ENCODE measurements at regions not wholly inside any gene's neighbourhood (a gene's known extent, or its start where the extent isn't known, plus 50 kb on each side); places are given as distances from the start of the nearest gene placed in this dataset.

- DNase-seq: no peak
Observed at GRCh38 chr2:12828980-12829379, 112.2 kb downstream of the TRIB2 start.

DNA sequence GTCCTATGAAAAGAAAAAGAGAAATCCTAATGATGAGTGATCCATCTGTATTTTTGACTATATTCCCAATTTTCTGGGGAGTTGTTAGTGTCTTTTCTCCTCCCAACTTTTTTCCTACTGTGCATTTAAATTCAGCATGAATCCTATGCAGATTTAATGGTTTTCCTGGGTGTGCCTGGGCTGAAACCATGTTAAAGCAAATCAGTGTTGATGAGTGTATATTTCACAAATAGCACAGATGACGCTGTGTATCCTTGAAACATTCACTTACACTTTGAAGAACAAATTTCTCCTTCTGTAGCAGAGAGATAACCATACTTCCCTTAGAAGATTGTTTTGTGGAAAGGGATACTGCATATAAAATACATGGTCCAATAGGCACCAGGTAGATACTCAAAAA is 114.3 kb downstream of the TRIB2 start:
- DNase-seq: no peak

DNA sequence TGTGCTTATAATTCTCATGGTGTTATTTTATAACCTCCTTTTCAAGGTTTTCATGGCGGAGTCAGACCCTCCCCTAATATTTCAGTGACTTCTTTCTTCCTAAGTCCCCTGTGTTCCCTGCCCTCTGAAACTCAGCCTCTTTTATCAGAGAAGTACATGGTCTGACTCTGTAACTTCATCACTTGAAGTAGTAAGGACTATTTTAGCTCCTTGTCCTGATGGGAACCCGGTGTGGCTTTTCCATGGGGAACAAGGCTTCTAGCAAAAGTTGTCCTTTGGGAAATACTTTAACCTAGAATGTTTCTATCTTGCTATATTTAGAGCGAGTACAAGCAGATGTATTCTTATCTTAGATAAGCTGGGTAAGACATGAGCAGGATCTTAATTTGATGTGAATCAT is 117.5 kb downstream of the TRIB2 start:
- no peak for DNase-seq

DNA sequence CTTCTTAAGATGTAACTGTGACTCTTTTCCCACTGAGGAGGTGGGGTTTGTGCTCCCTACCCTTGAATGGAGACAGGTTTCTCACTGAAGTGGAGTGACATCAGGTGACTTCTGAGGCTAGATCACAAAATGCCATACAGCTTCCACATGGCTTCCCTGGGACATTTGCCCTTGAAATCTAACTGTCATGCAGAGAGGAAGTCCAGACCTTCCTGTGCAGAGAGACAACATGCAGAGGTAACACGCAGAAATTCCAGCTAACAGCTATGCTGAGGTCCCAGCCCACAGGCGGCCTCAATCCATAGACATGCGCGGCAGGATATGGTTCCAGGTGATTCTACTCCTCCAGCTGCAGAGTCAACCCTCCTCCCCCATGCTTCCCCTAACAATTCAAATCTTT is 119.0 kb downstream of the TRIB2 start:
- no peak for DNase-seq

GRCh38 chr2:12839339-12839738 is 122.6 kb downstream of the TRIB2 start:
- no peak for DNase-seq

GRCh38 chr2:12841021-12841420 is 124.3 kb downstream of the TRIB2 start:
- no peak for DNase-seq

DNA sequence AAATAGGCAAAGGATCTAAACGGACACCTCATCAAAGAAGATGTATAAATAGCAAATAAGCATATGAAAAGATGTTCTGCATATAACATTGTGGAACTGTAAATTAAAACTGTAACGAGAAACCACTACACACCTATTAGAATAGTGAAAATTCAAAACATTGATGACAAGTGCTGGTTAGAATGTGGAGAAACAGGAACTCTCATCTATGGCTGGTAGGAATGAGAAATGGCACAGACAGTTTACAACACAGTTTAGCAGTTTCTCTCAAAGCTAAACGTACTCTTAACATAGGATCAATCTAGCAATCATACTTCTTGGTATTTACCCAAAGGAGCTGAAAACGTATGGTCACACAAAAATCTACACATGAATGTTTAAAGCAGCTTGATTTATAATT is 126.2 kb downstream of the TRIB2 start:
- DNase-seq: no peak

GRCh38 chr2:12844511-12844910 is 127.8 kb downstream of the TRIB2 start:
- DNase-seq: peak; percentile 80

DNA sequence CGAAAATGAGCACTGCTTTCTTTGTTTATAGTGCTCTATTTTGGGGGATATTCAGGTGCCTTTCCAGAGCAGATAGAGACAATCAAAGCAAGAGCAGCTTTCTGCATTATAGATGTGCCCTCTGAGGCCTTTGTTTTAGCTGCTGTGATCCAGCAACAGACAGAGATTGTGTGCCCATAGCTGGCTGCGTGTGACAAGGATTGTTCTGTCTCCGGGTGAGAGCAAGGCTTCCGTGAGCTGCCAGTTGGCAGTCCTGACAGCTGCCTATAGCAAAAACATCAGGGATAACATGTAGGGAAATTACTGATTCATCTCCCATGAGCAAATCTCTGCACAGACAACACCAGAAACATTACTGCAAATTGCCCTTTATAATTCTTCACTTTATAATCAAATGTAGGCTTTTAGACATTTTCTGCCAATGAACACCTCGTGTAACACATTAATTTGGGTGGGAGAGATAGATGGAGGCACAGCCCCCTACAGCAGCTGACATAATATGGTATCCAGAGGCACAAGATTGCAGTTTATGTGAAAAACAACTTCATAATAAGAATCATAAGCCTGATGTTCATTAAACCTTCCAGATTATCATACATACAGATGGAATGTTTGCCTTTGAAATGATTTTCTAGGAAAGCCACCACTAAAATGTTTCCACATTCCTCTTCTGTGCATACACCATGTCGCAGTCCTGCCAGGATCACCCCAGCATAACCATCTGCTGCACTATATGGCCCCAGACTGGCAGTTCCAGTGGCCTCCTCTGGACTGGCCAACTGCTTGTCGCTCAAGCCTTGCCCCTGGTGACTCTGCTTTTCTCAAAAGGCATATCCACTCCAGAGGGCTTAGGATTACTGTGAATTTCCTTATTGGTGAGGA is 131.2 kb downstream of the TRIB2 start:
- peak; percentile 41 for DNase-seq

- DNase-seq: no peak
Observed at GRCh38 chr2:12852135-12852534, 135.4 kb downstream of the TRIB2 start.

- DNase-seq: no peak
Observed at GRCh38 chr2:12854001-12854530, 137.3 kb downstream of the TRIB2 start.

- DNase-seq: no peak
Observed at GRCh38 chr2:12855508-12855907, 138.8 kb downstream of the TRIB2 start.

GRCh38 chr2:12856934-12857601 is 140.3 kb downstream of the TRIB2 start:
- no peak for DNase-seq

- DNase-seq: no peak
Observed at GRCh38 chr2:12857891-12858290, 141.2 kb downstream of the TRIB2 start.

DNA sequence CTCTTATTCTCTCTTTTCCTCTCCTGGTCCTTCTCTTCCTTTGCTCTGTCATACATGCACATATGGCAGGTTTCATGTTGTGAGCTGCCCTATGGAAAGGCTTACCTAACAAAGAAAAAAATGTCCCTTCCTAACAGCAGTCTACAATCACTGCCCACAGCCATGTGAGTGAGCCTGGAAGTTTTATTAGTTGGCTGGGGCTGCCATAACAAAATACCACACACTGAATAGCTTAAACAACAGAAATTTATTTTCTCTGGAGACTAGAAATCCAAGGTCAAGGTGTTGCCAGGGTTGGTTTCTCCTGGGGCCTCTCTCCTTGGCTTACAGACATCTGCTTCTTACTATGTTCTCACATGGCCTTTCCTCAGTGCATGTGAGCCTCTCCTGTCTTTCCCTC is 142.1 kb downstream of the TRIB2 start:
- DNase-seq: no peak

- no peak for DNase-seq
Observed at GRCh38 chr2:12861344-12861930, 144.7 kb downstream of the TRIB2 start.

GRCh38 chr2:12862541-12862940 is 145.8 kb downstream of the TRIB2 start:
- no peak for DNase-seq

DNA sequence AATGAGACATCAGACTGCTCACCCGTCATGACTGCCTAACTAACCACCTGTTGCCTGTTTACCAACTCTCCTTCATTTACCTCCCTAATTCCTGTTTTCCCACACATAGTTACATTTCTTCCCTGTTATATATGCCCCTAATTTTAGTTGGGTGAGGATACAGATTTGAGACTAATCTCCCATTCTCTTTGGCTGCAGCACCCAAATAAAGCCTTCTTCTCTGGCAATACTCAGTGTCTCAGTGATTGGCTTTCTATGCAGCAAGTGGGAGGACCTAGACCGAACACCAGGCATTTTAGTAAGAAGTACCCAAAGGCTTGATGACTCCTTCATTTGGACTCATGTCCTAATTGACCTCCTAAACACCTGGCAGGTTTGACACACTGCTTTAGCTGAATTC is 147.2 kb downstream of the TRIB2 start:
- DNase-seq: no peak

DNA sequence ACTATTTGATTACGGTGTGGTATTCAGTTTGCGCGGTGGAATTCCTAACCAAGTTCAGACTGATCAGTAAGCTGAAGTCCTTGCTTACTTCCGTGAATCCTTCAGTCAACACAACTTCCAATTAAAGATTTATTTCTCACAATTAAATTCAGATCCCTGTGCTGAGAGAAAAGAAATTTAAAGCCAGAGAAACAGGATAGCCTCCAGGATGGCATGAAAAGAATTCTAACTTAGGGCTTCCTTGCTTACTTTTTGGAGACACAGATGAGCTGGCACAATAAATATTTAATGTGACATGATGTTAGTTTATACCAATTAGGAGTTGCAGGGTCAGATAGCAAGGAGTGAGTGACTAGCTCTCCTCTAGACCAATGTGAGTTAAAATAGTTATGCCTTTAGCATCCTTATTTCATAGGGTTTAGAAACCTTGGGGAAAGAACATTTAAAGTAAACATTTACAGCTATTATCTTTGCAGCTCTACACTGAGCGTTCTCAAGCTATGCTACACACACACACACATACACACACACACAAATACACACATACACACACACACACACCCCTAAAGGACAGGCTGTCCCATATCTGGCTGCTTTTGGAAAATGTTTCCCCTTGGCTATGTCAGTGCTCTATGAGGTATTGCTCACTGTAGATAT is 151.0 kb downstream of the TRIB2 start:
- DNase-seq: no peak

DNA sequence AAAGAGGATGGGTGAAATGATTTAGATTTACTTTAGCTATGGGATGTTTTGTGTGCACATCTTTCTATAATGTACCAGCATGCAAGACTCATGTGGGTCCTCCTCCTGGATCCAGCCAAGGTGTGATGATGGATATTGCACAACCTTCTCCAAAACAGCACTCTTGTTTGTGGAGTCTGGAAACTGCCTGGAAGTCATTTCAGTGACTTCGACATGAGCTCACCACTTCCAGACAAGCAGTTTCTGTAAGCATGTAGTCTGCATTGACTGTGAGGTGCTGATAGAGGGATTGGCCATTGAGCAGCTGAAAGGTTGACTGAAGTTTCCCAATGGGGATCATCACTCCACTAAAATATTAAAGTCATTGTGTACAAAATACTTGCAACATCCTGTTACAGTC is 154.0 kb downstream of the TRIB2 start:
- DNase-seq: no peak

DNA sequence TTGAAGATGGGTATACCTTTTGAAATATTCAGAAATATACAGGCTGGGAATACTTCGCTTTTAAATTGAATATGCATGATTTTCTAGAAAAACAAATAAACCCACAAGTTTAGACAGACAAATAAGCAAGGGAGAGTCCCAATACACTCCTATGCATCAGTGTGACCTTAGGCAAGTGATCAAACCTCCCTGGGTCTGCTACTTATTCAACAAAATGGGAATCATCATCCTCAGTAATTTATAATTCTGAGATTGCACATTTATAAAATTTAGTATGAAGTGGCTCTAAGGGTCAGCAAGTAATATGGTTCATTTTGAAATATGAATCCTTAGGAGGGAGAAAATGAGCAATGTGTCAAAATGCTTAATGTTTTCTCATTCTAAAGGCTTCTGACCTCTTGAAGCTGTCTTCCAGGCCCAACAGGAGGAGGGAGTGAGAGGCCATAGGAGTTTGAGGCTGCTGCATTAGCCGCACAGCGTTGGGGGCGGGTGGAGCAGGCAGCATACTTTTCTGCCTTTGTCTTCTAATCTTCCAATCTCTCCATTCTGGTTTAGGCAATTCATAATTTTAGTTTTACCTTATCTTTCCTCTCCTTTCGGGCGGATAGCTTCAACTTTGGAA is 155.1 kb downstream of the TRIB2 start:
- DNase-seq: no peak

- no peak for DNase-seq
Observed at GRCh38 chr2:12877761-12878160, 161.0 kb downstream of the TRIB2 start.

DNA sequence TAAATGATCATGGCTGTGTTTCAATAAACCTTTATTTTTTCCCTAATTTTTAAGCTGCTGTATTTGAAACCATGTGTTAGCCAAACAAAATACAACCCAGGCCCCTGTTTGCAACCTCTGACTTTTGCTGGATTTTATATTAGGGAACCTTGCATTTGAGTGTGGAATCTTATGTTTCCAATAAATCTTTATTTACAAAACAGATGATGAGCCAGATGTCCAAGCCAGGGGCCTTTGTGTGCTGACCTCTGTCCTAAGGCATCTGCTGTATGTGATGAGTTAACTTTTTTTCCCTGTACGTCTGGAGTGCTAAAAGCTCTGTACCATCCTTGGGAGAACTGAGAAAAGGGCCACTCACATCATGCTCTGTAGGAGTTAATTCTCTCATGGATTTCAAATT is 162.9 kb downstream of the TRIB2 start:
- DNase-seq: no peak
